CD4-positive, alpha-beta T cell (primary cell): ENCODE measurements at regions not wholly inside any gene's neighbourhood (a gene's known extent, or its start where the extent isn't known, plus 50 kb on each side); places are given as distances from the start of the nearest gene placed in this dataset.

Experiments used
- ATAC-seq: fragments of 200-7000 bp; cut with Tn5 transposase; one replicate; pipeline ENCODE4 v1.10.0; 2022; ENCODE audit warnings: mild to moderate bottlenecking; ENCODE audit not compliant: poor library complexity
- CTCF ChIA-PET: fragments of 350-600 bp; sonication (Branson Sonifier 250); formaldehyde crosslinking; loops from one replicate; lab custom pipeline; 2021; ENCODE audit warnings: antibody characterized with exemption, inconsistent platforms; lab: Charles Lee
- POLR2A ChIA-PET: fragments of 350-600 bp; sonication (Branson Sonifier 250); formaldehyde crosslinking; loops from one replicate; lab custom pipeline; 2021; ENCODE audit warnings: antibody characterized with exemption, inconsistent platforms; lab: Charles Lee
- DNase-seq, 14 experiments: peaks; one replicate each; pipeline ENCODE4 v3.0.0-alpha.2; 2013 to 2020; ENCODE audit warnings: mixed read lengths in 2 of 14
- H3K27ac ChIP-seq, 2 donors: one replicate each; pipeline versions ENCODE4 v1.5.1 to v1.7.0; 2013; ENCODE audit warnings: low read length in 2 of 2, low read depth in 1 of 2, mild to moderate bottlenecking in 1 of 2
- H3K27me3 ChIP-seq, 2 experiments: 1 replicate in 1 of 2; 2 replicates in 1 of 2; pipeline versions ENCODE4 v1.6.1 to v1.7.0; 2013; ENCODE audit warnings: low read length in 2 of 2, control low read depth in 1 of 2, mild to moderate bottlenecking in 1 of 2, moderate library complexity in 1 of 2; ENCODE audit not compliant: insufficient read depth in 2 of 2, control insufficient read depth in 1 of 2
- H3K36me3 ChIP-seq: one replicate; pipeline ENCODE4 v1.6.1; 2013; ENCODE audit warnings: low read length, control low read depth; ENCODE audit not compliant: insufficient read depth
- H3K4me1 ChIP-seq: one replicate; pipeline ENCODE4 v1.6.1; 2013; ENCODE audit warnings: low read length, control low read depth; ENCODE audit not compliant: insufficient read depth
- H3K4me3 ChIP-seq: one replicate; pipeline ENCODE4 v1.5.1; 2013; ENCODE audit warnings: mild to moderate bottlenecking, low read length, moderate library complexity
- H3K9me3 ChIP-seq, 2 experiments: 1 replicate in 1 of 2; 2 replicates in 1 of 2; pipeline versions ENCODE4 v1.6.1 to v1.7.0; 2013; ENCODE audit warnings: low read length in 2 of 2, mild to moderate bottlenecking in 2 of 2, control low read depth in 1 of 2, moderate library complexity in 1 of 2; ENCODE audit not compliant: control insufficient read depth in 1 of 2, insufficient read depth in 1 of 2
- H3K27ac Mint-ChIP-seq: one replicate; pipeline ENCODE4 v1.8.0; 2020; ENCODE audit warnings: mixed read lengths
- H3K27me3 Mint-ChIP-seq: one replicate; pipeline ENCODE4 v1.8.0; 2021; ENCODE audit warnings: mixed read lengths
- H3K36me3 Mint-ChIP-seq: one replicate; pipeline ENCODE4 v1.8.0; 2021; ENCODE audit warnings: low read depth, mixed read lengths
- H3K4me1 Mint-ChIP-seq: one replicate; pipeline ENCODE4 v1.8.0; 2021; ENCODE audit warnings: low read depth, mixed read lengths
- H3K4me3 Mint-ChIP-seq: one replicate; pipeline ENCODE4 v1.8.0; 2020; ENCODE audit warnings: mild to moderate bottlenecking, mixed read lengths
- H3K9me3 Mint-ChIP-seq: one replicate; pipeline ENCODE4 v1.8.0; 2020; ENCODE audit warnings: mixed read lengths
- CTCF ChIP-seq: fragments of 200-600 bp; IDR thresholded peaks from one replicate; pipeline ENCODE4 v1.8.0; 2022; ENCODE audit warnings: antibody characterized with exemption, mild to moderate bottlenecking
- intact Hi-C, 2 experiments: fragments of 100-400 bp; cut with DNase I in 1 of 2; cut with micrococcal nuclease in 1 of 2; formaldehyde crosslinking; loops; one replicate each; pipeline versions ENCODE4 v1.15.1 to v1.9.0; 2023 to 2025; cut with DNase I, micrococcal nuclease

- peaks cover 8% of the 10 kb centered on the region for H3K9me3 Mint-ChIP-seq
- no peak for TF ChIP-seq CTCF
- no peak overlapping the region for H3K27ac ChIP-seq
- H3K4me3 ChIP-seq = no peak overlapping the region
- H3K36me3 ChIP-seq = no peaks in the 10 kb centered on the region
- intact Hi-C loops = no loop called here
- peaks cover 16% of the 10 kb centered on the region for H3K4me1 Mint-ChIP-seq
- H3K4me1 ChIP-seq = peaks cover 7% of the 10 kb centered on the region
- ATAC-seq (no peak), DNase-seq (no peak)
- H3K36me3 Mint-ChIP-seq = no peaks in the 10 kb centered on the region
- peaks cover 0 to 10% of the 10 kb centered on the region in 2 experiments for H3K9me3 ChIP-seq
- no peaks in the 10 kb centered on the region for H3K27me3 ChIP-seq
- H3K27ac Mint-ChIP-seq = no peak overlapping the region
- ChIA-PET POLR2A (no interaction called here), CTCF (no interaction called here)
- no peaks in the 10 kb centered on the region for H3K27me3 Mint-ChIP-seq
- no peak overlapping the region for H3K4me3 Mint-ChIP-seq
These were observed 241.4 kb downstream of the LACC1 start for GRCh38 chr13:44120849-44121755.

DNA sequence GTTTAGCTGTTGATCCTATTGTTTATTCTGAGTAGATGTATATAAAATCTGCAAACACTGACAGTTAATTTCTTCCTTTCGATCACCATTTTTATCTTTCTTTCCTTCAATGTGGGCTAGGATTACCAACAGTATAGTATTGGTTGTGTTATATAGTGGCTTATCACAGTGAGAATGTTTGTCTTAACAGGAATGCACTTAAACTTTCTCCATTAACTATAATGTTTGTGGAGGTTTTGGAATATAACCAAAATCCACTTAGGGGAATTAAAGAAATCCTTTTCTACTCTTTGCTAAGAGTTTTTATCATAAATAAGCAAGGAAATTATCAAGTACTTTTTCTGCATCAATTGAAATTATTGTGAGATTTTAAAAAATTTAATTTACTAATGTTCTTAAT is 244.6 kb downstream of the LACC1 start:
- ATAC-seq = no peak
- H3K9me3 ChIP-seq = peaks cover 0 to 10% of the 10 kb centered on the region in 2 experiments
- no peak overlapping the region for H3K27ac ChIP-seq
- H3K4me3 Mint-ChIP-seq = no peak overlapping the region
- no peaks in the 10 kb centered on the region for H3K4me1 ChIP-seq
- no peak for TF ChIP-seq CTCF
- intact Hi-C loops = no loop called here
- no peaks in the 10 kb centered on the region for H3K27me3 Mint-ChIP-seq
- no peaks in the 10 kb centered on the region for H3K4me1 Mint-ChIP-seq
- H3K4me3 ChIP-seq = no peak overlapping the region
- no peaks in the 10 kb centered on the region for H3K36me3 ChIP-seq
- DNase-seq = no peak
- CTCF ChIA-PET = no interaction called here
- H3K36me3 Mint-ChIP-seq = no peaks in the 10 kb centered on the region
- H3K27ac Mint-ChIP-seq = no peak overlapping the region
- POLR2A ChIA-PET = no interaction called here
- H3K27me3 ChIP-seq = peaks cover 0 to 6% of the 10 kb centered on the region in 2 experiments
- peaks cover 8% of the 10 kb centered on the region for H3K9me3 Mint-ChIP-seq

GRCh38 chr13:44125943-44126469 is 246.3 kb downstream of the LACC1 start:
- no peak for TF ChIP-seq CTCF
- H3K36me3 ChIP-seq = no peaks in the 10 kb centered on the region
- peaks cover 0 to 6% of the 10 kb centered on the region in 2 experiments for H3K27me3 ChIP-seq
- Mint-ChIP-seq H3K36me3 (no peaks in the 10 kb centered on the region), H3K27ac (no peak overlapping the region), H3K4me3 (no peak overlapping the region), H3K9me3 (peaks cover 8% of the 10 kb centered on the region), H3K4me1 (no peaks in the 10 kb centered on the region), H3K27me3 (peaks cover 4% of the 10 kb centered on the region)
- ChIA-PET CTCF (interaction anchor here (1.0 kb wide), 1 partner anchor 9 kb away, joined by 3 read pairs; no protein-coding TSS in a partner anchor), POLR2A (no interaction called here)
- ATAC-seq = no peak
- DNase-seq = no peak
- peaks cover 0 to 10% of the 10 kb centered on the region in 2 experiments for H3K9me3 ChIP-seq
- intact Hi-C loops = no loop called here
- H3K27ac ChIP-seq = no peak overlapping the region
- H3K4me1 ChIP-seq = no peaks in the 10 kb centered on the region
- H3K4me3 ChIP-seq = no peak overlapping the region
